Astrocyte of the spinal cord (primary cell): ENCODE measurements at regions not wholly inside any gene's neighbourhood (a gene's known extent, or its start where the extent isn't known, plus 50 kb on each side); places are given as distances from the start of the nearest gene placed in this dataset.
A peak's percentile ranks its signal among the peaks of the same experiment; 100 is the strongest.

Experiments used
- DNase-seq: peaks from one replicate; pipeline ENCODE4 v3.0.0; 2011; ENCODE audit warnings: low read depth, low spot score
- H3K4me3 ChIP-seq: 2 replicates; pipeline ENCODE4 v1.5.1; 2011; ENCODE audit warnings: low read depth, mild to moderate bottlenecking, low read length, moderate library complexity
- in situ Hi-C: cut with HindIII; loops from 2 replicates; pipeline ENCODE4 v1.10.0; 2017; ENCODE audit warnings: low sequenced_read_pairs
- TF ChIP-seq, protein P1 (sequence below): IDR thresholded peaks from 2 replicates; pipeline ENCODE4 v1.5.1; 2012; ENCODE audit warnings: low read depth, mild to moderate bottlenecking, low read length, inconsistent platforms

DNA sequence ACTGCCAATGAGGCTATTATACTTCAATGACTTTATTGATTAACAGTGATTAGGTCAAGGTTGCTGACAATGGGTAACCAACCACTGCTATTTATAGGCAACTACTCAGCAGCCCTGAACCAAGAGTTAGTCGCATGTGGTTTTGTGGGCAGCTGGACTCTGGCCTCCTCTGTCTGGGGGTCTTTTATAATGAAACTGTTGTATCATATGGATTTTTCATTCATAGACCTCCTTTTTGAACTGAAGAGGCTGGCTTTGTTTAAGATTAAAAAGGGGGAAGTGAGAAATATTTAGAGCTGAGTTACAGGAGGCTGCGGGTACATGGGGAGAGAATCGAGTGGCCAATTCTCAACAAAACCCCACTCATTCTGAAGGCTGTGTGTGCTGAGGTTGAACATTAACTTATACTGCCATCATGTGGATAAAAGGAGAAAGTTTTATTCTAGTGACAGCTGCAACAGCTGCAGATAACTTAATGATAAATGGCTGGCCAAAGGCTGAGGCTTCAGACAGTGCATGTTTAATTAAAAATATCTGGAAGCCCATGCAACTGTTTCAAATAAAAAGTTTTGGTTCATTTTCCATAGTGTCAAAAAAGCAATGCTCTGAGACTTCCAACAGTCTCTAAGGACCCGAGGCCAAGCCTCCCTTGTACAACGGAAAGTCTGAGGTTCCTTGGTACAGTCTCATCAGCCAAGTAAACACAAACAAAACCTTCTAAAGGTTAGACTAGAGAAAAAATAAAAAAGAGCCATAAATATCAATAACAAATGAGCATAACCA is 682.6 kb downstream of the KCNA4 start:
- in situ Hi-C loops: loop anchor here (25.0 kb wide), 1 partner anchor 1622 kb away; the partner anchor contains the start of gene BDNF
- DNase-seq: peak; percentile 83
- H3K4me3 ChIP-seq: no peak overlapping the region
- TF ChIP-seq, protein P1, sequence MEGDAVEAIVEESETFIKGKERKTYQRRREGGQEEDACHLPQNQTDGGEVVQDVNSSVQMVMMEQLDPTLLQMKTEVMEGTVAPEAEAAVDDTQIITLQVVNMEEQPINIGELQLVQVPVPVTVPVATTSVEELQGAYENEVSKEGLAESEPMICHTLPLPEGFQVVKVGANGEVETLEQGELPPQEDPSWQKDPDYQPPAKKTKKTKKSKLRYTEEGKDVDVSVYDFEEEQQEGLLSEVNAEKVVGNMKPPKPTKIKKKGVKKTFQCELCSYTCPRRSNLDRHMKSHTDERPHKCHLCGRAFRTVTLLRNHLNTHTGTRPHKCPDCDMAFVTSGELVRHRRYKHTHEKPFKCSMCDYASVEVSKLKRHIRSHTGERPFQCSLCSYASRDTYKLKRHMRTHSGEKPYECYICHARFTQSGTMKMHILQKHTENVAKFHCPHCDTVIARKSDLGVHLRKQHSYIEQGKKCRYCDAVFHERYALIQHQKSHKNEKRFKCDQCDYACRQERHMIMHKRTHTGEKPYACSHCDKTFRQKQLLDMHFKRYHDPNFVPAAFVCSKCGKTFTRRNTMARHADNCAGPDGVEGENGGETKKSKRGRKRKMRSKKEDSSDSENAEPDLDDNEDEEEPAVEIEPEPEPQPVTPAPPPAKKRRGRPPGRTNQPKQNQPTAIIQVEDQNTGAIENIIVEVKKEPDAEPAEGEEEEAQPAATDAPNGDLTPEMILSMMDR: peak; percentile 43

DNA sequence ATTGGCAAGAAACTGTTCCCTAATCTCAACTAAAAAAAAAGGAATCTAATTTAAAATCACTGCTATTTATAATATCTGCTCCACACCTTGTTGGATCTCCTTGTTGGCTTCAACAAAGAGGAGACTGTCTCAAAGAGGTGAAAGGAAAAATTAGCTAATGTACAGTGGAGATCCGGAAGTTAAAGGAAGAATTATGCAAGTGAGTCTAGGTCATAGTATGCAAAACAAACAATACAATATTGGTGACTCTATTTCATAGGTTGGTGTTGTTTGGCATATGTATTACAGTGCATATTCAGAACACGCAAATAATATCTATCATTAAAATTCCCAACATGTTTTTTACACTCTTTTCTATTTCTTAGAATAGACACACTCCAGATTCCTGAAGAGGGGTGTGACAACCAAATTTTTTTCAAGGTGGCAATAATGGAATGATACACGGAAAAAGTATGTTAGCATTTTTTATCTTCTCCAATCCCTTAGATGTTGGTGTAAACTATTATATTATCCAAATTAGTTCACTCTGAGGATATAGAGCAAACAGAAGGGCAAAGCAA is 685.3 kb downstream of the KCNA4 start:
- no peak for DNase-seq
- H3K4me3 ChIP-seq: no peak overlapping the region
- TF ChIP-seq, protein P1: no peak
- in situ Hi-C loops: loop anchor here (25.0 kb wide), 1 partner anchor 1619 kb away; the partner anchor contains the start of gene BDNF

DNA sequence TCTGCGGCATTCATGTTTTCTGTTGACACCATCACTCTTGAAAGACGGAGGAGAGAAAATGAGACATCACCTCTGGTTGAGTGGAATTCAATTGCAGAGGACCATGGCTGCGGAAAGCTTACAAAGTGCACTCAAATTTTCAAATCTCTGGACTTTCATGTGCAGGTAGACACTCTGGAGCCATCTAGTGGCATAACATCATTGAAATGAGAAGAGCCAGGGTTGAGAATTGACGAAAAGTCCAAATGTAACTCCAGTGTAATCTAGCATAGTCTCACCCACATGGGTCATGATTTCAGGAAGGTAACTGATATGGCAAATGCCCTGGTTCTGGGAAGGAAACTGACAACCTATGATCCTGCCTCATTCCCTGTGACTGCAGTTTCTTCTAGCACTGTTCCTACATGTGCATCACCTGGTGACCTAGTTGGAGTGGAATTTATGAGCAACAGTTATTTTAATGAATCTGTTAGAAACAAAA is 687.8 kb downstream of the KCNA4 start:
- in situ Hi-C loops: loop anchor here (25.0 kb wide), 1 partner anchor 1617 kb away; the partner anchor contains the start of gene BDNF
- no peak overlapping the region for H3K4me3 ChIP-seq
- DNase-seq: peak; percentile 87
- TF ChIP-seq, protein P1: peak; percentile 81

DNA sequence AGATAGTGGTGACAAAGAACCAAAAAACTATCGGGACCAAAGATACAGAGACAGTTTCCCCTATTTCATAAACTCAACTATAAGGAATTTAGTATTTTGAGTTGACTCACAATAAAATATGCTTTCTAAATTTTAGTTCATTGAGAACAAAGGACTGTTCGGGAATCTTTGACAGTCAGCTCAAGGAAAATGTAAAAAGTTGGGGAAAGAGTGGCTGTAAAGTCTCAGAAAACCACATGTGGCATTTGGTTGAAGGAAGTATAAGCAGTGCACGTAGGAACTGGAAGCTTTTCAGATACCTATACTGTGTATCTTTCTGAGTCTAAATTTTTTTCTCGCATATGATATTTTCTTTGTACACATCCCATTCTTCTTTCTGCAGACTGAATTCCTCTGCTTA is 688.9 kb downstream of the KCNA4 start:
- DNase-seq: no peak
- H3K4me3 ChIP-seq: no peak overlapping the region
- in situ Hi-C loops: loop anchor here (25.0 kb wide), 1 partner anchor 1616 kb away; the partner anchor contains the start of gene BDNF
- TF ChIP-seq, protein P1: no peak

DNA sequence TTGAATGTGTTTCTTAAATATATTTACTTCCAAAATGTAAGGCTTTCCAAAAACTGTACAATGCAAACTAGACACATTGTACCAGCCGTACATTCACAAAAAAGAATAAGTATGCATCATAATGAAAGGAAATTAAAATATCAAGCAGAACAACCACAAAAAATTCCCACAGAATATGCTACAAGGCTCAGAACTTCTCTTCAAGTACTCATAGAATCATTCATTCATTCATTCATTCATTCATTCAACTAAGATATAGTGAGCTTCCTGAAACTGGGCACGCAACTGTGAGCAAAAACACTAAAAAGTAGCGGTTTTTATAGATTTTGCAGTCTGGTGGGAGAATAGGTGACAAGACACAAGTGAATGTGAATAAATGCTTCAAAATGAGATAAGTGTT is 690.1 kb downstream of the KCNA4 start:
- TF ChIP-seq, protein P1: no peak
- in situ Hi-C loops: loop anchor here (25.0 kb wide), 1 partner anchor 1614 kb away; the partner anchor contains the start of gene BDNF
- no peak overlapping the region for H3K4me3 ChIP-seq
- no peak for DNase-seq

DNA sequence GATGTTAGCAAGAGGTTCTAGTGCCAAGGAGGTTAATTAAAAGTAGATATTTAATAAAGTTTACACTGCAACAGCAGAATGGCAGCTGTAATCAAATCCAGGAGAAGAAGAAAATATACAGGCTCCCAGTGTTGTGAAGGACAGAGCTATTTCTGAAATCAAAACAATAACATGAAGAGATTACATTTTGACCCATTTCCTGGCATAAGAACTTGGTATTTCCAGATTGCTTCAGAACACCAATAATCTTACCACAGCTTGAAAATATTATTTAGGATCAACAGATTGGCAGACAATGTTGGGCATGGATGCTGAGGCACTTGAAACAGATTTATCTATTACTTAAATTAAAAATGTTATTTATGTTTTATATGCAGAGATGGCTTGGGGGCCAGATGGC is 692.5 kb downstream of the KCNA4 start:
- TF ChIP-seq, protein P1: no peak
- H3K4me3 ChIP-seq: no peak overlapping the region
- DNase-seq: no peak
- in situ Hi-C loops: no loop called here
